H9 (cell line): ENCODE measurements at regions not wholly inside any gene's neighbourhood (a gene's known extent, or its start where the extent isn't known, plus 50 kb on each side); places are given as distances from the start of the nearest gene placed in this dataset.
"Not testable (repeated sequence)": the region's sequence is repeated elsewhere in the genome, so short reads cannot be mapped to it uniquely, and the experiment has no call there.

Source experiments
- DNase-seq: peaks from one replicate; pipeline ENCODE4 v3.0.0-alpha.2; 2017
- H2AFZ ChIP-seq: one replicate; pipeline ENCODE4 v1.6.1; 2013; ENCODE audit warnings: mild to moderate bottlenecking, low read length, control low read depth, moderate library complexity
- H2AK5ac ChIP-seq: 2 replicates; pipeline ENCODE4 v1.6.1; 2013; ENCODE audit warnings: low read length, control low read depth, mixed read lengths; ENCODE audit not compliant: insufficient read length
- H2BK120ac ChIP-seq: one replicate; pipeline ENCODE4 v1.6.1; 2013; ENCODE audit warnings: low read depth, mild to moderate bottlenecking, low read length, control low read depth, inconsistent platforms; ENCODE audit not compliant: poor library complexity, severe bottlenecking
- H2BK12ac ChIP-seq: 2 replicates; pipeline ENCODE4 v1.6.1; 2013; ENCODE audit warnings: low read length, control low read depth, mixed read lengths, low read depth; ENCODE audit not compliant: insufficient read length
- H2BK15ac ChIP-seq: 2 replicates; pipeline ENCODE4 v1.6.1; 2013; ENCODE audit warnings: low read depth, low read length, control low read depth
- H2BK20ac ChIP-seq: one replicate; pipeline ENCODE4 v1.6.1; 2013; ENCODE audit warnings: low read depth, mild to moderate bottlenecking, low read length, control low read depth, inconsistent platforms; ENCODE audit not compliant: poor library complexity, severe bottlenecking
- H2BK5ac ChIP-seq: 2 replicates; pipeline ENCODE4 v1.6.1; 2013; ENCODE audit warnings: low read length, control low read depth, mixed read lengths; ENCODE audit not compliant: insufficient read length
- H3K14ac ChIP-seq: 2 replicates; pipeline ENCODE4 v1.6.1; 2013; ENCODE audit warnings: low read length, control low read depth; ENCODE audit not compliant: insufficient read depth
- H3K18ac ChIP-seq: 2 replicates; pipeline ENCODE4 v1.6.1; 2013; ENCODE audit warnings: low read depth, mild to moderate bottlenecking, mixed read lengths, low read length, control low read depth; ENCODE audit not compliant: insufficient read length
- H3K23ac ChIP-seq: 2 replicates; pipeline ENCODE4 v1.6.1; 2013; ENCODE audit warnings: low read length, control low read depth, mixed read lengths, low read depth; ENCODE audit not compliant: insufficient read length
- H3K23me2 ChIP-seq: 2 replicates; pipeline ENCODE4 v1.6.1; 2013; ENCODE audit warnings: low read depth, mild to moderate bottlenecking, mixed read lengths, low read length, control low read depth; ENCODE audit not compliant: insufficient read length, poor library complexity, severe bottlenecking
- H3K27ac ChIP-seq: 2 replicates; pipeline ENCODE4 v1.5.1; 2013; ENCODE audit warnings: low read length, control low read depth, mixed read lengths, low read depth; ENCODE audit not compliant: insufficient read length
- H3K27me3 ChIP-seq: 2 replicates; pipeline ENCODE4 v1.6.1; 2013; ENCODE audit warnings: low read length, control low read depth, inconsistent platforms; ENCODE audit not compliant: insufficient read depth
- H3K4ac ChIP-seq: 2 replicates; pipeline ENCODE4 v1.6.1; 2013; ENCODE audit warnings: low read depth, mild to moderate bottlenecking, control low read depth, inconsistent platforms, low read length, moderate library complexity
- H3K4me1 ChIP-seq: 2 replicates; pipeline ENCODE4 v1.6.1; 2013; ENCODE audit warnings: low read length, control low read depth, inconsistent platforms; ENCODE audit not compliant: insufficient read depth
- H3K4me2 ChIP-seq: 2 replicates; pipeline ENCODE4 v1.6.1; 2013; ENCODE audit warnings: low read length, control low read depth, mixed read lengths; ENCODE audit not compliant: insufficient read length, insufficient read depth
- H3K56ac ChIP-seq: 2 replicates; pipeline ENCODE4 v1.6.1; 2013; ENCODE audit warnings: low read depth, mild to moderate bottlenecking, mixed read lengths, low read length, control low read depth; ENCODE audit not compliant: insufficient read length
- H3K79me1 ChIP-seq: 2 replicates; pipeline ENCODE4 v1.6.1; 2013; ENCODE audit warnings: low read depth, mild to moderate bottlenecking, moderate library complexity, low read length, control low read depth, inconsistent platforms; ENCODE audit not compliant: insufficient read depth, poor library complexity, severe bottlenecking
- H3K79me2 ChIP-seq: 2 replicates; pipeline ENCODE4 v1.6.1; 2013; ENCODE audit warnings: low read length, control low read depth, inconsistent platforms; ENCODE audit not compliant: insufficient read depth
- H3K9ac ChIP-seq: 2 replicates; pipeline ENCODE4 v1.6.1; 2013; ENCODE audit warnings: low read length, control low read depth, mixed read lengths; ENCODE audit not compliant: insufficient read length; ENCODE audit errors: extremely low read depth
- H3K9me3 ChIP-seq: one replicate; pipeline ENCODE4 v1.6.1; 2013; ENCODE audit warnings: low read depth, low read length, inconsistent platforms; ENCODE audit not compliant: control insufficient read depth
- H3T11ph ChIP-seq: one replicate; pipeline ENCODE4 v1.6.1; 2013; ENCODE audit warnings: mild to moderate bottlenecking, low read length, control low read depth, inconsistent platforms
- H4K20me1 ChIP-seq: one replicate; pipeline ENCODE4 v1.6.1; 2013; ENCODE audit not compliant: control insufficient read depth, insufficient read length, insufficient read depth
- H4K5ac ChIP-seq: 2 replicates; pipeline ENCODE4 v1.6.1; 2013; ENCODE audit warnings: low read depth, mild to moderate bottlenecking, mixed read lengths, low read length, control low read depth; ENCODE audit not compliant: insufficient read length
- H4K8ac ChIP-seq: replicated peaks from 2 replicates; pipeline ENCODE4 v1.6.1; 2013; ENCODE audit warnings: low read length, control low read depth, mixed read lengths, low read depth; ENCODE audit not compliant: insufficient read length
- H4K91ac ChIP-seq: 2 replicates; pipeline ENCODE4 v1.6.1; 2013; ENCODE audit warnings: low read depth, mild to moderate bottlenecking, moderate library complexity, mixed read lengths, low read length, control low read depth; ENCODE audit not compliant: insufficient read length
- H3K27ac Mint-ChIP-seq, 3 experiments: 2 replicates in 2 of 3; 3 replicates in 1 of 3; pipeline ENCODE4 v1.8.0; 2020 to 2021; ENCODE audit warnings: mixed read lengths in 3 of 3, mild to moderate bottlenecking in 1 of 3, moderate library complexity in 1 of 3
- H3K27me3 Mint-ChIP-seq: 2 replicates; pipeline ENCODE4 v1.8.0; 2021; ENCODE audit warnings: low read depth, mild to moderate bottlenecking, moderate library complexity, mixed read lengths
- H3K36me3 Mint-ChIP-seq, 3 experiments: 2 replicates in 2 of 3; 3 replicates in 1 of 3; pipeline ENCODE4 v1.8.0; 2020 to 2021; ENCODE audit warnings: low read depth in 3 of 3, mixed read lengths in 3 of 3; ENCODE audit not compliant: insufficient read depth in 1 of 3
- H3K4me1 Mint-ChIP-seq, 2 experiments: 2 replicates each; pipeline ENCODE4 v1.8.0; 2020; ENCODE audit warnings: mixed read lengths in 2 of 2
- H3K4me3 Mint-ChIP-seq, 2 experiments: 2 replicates in 1 of 2; 3 replicates in 1 of 2; pipeline ENCODE4 v1.8.0; 2020 to 2021; ENCODE audit warnings: mild to moderate bottlenecking in 2 of 2, mixed read lengths in 2 of 2, moderate library complexity in 1 of 2
- H3K9me3 Mint-ChIP-seq, 2 experiments: 2 replicates in 1 of 2; 3 replicates in 1 of 2; pipeline ENCODE4 v1.8.0; 2020; ENCODE audit warnings: mild to moderate bottlenecking in 2 of 2, mixed read lengths in 2 of 2, moderate library complexity in 1 of 2
- WGBS: extraction: QIAGEN DNeasy Blood & Tissue Kit; methylation state at CpG from one replicate; pipeline ENCODE4 v1.1.7; 2013; ENCODE audit warnings: missing lambda C conversion rate, low lambda C conversion rate, mixed read lengths; ENCODE audit not compliant: insufficient read length; ENCODE audit errors: extremely low coverage; 5-methylcytosine and 5-hydroxymethylcytosine counted together

GRCh38 chr15:19995296-19995695, 546.3 kb downstream of the GOLGA6L6 start:
- not testable (repeated sequence) for H4K20me1 ChIP-seq, H2AFZ ChIP-seq, H3K4ac ChIP-seq, H2BK5ac ChIP-seq, H3K18ac ChIP-seq, H3K4me1 ChIP-seq, DNase-seq, H3K23me2 ChIP-seq, H2BK15ac ChIP-seq, H3K4me2 ChIP-seq, H2BK12ac ChIP-seq, H4K8ac ChIP-seq, H3K23ac ChIP-seq, H2BK120ac ChIP-seq, H3K27ac ChIP-seq, H4K5ac ChIP-seq, H3K56ac ChIP-seq, H3K9ac ChIP-seq, H3T11ph ChIP-seq, H3K4me1 Mint-ChIP-seq, H3K4me3 Mint-ChIP-seq, H3K79me1 ChIP-seq, H3K27me3 Mint-ChIP-seq, H2AK5ac ChIP-seq, H3K14ac ChIP-seq, H3K27me3 ChIP-seq, H2BK20ac ChIP-seq, H3K79me2 ChIP-seq, H4K91ac ChIP-seq, H3K27ac Mint-ChIP-seq
- peaks cover 3 to 16% (median 12%) of the 10 kb centered on the region in 3 experiments; a peak in 5 of 7 replicates for H3K36me3 Mint-ChIP-seq
- WGBS: no CpG with 5 or more reads among the region's 1 CpG
- peaks cover 37 to 41% of the 10 kb centered on the region in 2 experiments for H3K9me3 Mint-ChIP-seq
- H3K9me3 ChIP-seq: peaks cover 28% of the 10 kb centered on the region
